SK-N-SH treated with all-trans-retinoic acid at 6 μM for 48 hours (cell line): ENCODE measurements at regions not wholly inside any gene's neighbourhood (a gene's known extent, or its start where the extent isn't known, plus 50 kb on each side); places are given as distances from the start of the nearest gene placed in this dataset.

Experiments
- BACH2 ChIP-seq: fragments of 250-450 bp; sonication (Bioruptor Pico); IDR thresholded peaks from 2 replicates; pipeline ENCODE4 v1.9.0; 2021; ENCODE audit warnings: mild to moderate bottlenecking, borderline replicate concordance
- PATZ1 ChIP-seq: fragments of 250-450 bp; sonication (Bioruptor Pico); IDR thresholded peaks from 2 replicates; pipeline ENCODE4 v1.8.0; 2020; ENCODE audit warnings: mild to moderate bottlenecking, moderate library complexity, borderline replicate concordance
- ZFP30 ChIP-seq: fragments of 450-650 bp; formaldehyde crosslinking; IDR thresholded peaks from 2 replicates; pipeline ENCODE4 v1.5.0; 2022; ENCODE audit warnings: mild to moderate bottlenecking, moderate library complexity
- TF ChIP-seq, protein P1 (sequence below): fragments of 250-450 bp; sonication (Bioruptor Pico); IDR thresholded peaks from 2 replicates; pipeline ENCODE4 v1.8.0; 2021; ENCODE audit warnings: low read depth, mild to moderate bottlenecking, moderate library complexity, borderline replicate concordance

DNA sequence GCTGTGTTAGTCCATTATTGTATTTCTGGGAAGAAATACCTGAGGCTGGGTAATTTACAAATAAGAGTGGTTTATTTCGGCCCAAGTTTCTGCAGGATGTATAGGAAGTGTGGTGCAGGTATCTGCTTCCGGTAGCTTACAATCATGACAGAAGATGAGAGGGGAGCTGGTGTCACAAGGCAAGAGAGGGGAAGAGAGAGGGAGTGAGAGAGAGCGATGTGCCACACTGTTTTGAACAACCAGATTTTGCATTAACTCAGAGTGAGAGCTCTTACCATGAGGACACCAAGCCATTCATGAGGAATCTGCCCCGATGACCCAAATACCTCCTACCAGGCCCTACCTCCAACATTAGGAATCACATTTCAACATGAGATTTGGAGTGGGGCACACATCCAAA, 627.6 kb upstream of the FRG1 start:
- TF ChIP-seq PATZ1: no peak
- TF ChIP-seq, protein P1, sequence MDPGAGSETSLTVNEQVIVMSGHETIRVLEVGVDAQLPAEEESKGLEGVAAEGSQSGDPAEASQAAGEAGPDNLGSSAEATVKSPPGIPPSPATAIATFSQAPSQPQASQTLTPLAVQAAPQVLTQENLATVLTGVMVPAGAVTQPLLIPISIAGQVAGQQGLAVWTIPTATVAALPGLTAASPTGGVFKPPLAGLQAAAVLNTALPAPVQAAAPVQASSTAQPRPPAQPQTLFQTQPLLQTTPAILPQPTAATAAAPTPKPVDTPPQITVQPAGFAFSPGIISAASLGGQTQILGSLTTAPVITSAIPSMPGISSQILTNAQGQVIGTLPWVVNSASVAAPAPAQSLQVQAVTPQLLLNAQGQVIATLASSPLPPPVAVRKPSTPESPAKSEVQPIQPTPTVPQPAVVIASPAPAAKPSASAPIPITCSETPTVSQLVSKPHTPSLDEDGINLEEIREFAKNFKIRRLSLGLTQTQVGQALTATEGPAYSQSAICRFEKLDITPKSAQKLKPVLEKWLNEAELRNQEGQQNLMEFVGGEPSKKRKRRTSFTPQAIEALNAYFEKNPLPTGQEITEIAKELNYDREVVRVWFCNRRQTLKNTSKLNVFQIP (CRISPR knock-in tag): no peak
- TF ChIP-seq ZFP30 (CRISPR knock-in tag): no peak
- TF ChIP-seq BACH2: no peak
